T follicular helper cell (primary cell): ENCODE measurements at regions not wholly inside any gene's neighbourhood (a gene's known extent, or its start where the extent isn't known, plus 50 kb on each side); places are given as distances from the start of the nearest gene placed in this dataset.

Source experiments
- DNase-seq: peaks from one replicate; pipeline ENCODE4 v3.0.0-alpha.2; 2020; ENCODE audit warnings: low read depth

DNA sequence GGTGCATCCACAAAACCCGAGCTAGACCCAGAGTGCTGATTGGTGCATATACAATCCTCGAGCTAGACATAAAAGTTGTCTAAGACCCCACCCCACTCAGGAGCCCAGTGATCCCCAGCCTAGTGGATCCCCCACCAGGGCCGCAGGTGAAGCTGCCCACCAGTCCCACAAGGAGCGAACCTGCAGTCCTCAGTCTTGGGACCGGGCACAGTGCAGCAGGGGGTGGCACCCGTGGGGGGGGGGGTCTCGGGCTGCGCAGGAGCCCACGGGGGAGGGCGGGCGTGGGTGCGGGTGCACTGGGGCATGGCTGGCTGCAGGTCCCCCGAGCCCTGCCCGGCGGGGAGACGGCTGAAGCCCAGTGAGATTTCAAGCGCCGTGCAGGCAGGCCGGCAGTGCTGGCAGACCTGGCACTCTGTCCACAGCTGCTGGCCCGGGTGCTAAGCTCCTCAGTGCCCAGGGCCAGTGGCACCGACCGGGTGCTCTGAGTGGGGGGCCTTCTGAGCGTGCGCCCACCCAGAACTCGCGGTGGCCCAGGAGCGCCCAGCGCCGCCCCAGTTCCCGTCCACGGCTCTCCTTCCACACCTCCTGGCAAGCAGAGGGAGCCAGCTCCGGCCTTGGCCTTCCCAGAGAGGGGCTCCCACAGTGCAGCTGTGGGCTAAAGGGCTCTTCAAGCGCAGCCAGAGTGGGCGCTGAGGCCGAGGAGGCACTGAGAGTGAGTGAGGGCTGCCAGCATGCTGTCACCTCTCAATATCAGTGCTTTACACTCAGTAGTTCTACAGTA, 989.1 kb downstream of the FAM181B start:
- no peak for DNase-seq

DNA sequence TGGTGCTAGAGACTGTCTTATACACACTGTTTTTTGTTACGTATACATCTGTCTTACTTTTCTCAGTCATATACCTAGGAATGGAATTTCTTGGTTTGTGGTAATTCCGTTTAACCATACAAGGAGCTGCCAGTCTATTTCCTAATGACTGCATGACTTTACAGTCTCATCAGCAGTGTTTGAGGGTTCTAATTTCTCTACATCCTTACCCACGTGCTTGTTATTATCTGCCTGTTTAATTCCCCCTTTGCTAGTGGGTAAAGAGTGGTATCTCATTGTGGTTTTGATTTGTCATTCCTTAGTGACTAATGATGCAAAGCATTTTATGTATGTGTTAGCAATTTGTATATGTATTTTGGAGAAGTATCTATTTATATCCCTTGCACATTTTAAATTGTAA, 1008.0 kb downstream of the FAM181B start:
- DNase-seq = no peak

DNA sequence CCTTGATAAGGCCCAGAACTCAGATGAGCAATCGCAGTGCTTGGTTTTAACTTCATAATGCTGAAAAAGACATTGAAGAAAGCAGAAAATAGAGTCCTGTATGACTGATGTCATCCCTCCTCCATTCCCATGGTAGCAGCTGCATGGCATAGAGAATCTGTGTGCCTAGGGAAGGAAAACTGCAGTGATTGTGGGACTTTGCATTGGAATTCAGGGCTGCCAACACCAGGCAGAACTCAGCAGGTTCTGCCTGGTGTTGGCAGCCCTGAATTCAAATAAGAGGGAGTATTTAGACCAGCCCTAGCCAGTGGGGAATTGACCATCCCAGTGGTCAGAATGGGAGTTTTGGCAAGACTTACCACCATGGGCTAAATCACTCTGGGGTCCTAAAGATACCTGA, 1016.0 kb downstream of the FAM181B start:
- DNase-seq = no peak

DNA sequence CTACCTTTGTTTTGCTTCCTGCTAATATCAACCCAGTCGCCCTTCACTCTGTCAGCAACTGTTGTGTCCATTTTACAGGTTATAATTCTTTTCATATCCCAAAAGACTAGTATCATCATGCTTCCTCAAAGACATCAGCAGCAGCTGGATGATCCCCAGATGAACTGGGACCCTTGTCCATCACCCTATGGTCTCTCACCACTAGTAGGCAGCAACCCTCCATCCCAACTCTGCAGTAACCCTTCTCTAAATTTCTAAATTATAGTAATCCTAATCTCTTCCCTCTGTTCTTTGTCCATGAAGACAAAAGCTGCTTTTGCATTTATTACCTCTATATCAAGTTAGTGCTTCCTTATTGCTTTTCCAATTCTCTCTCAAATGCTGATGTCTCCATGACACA, 1025.8 kb downstream of the FAM181B start:
- DNase-seq = no peak

DNA sequence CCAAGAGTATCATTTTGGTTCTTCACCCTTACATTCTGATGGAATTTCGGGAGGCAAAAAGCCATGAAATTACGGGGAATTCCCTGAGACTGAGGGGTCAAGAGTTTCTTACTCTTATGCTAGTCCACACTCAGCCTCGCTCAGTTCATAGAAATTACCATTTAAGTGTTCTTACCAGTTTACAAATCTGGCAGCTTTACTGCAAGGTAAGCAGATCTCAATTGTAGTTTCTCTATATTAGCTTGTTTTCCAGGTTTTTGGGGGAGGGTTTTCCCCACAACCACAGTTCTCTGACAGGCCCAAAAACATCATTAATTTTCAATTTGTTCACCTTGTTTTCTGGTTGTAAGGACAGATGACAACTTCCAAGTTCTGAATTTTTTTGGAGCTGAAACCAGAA, 1028.4 kb downstream of the FAM181B start:
- DNase-seq = no peak

DNA sequence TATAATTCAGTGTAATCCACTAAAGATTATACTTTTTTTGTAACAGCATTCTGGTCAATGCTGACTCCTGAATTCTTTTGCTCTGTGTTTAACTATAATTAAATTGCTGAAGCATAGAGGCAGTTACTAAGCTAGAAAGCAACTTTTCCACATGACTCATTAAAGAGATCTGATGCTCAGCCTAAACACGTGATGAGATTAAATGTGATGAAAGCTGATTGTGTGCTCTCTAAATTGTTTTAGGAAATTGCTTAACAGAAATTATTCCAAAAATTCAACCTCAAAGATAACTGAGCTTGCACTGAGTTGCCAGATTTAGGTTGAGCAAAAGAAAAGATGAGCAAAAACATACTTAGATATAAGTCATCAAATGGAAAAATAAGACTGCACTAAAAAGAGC, 1033.6 kb downstream of the FAM181B start:
- DNase-seq = no peak

DNA sequence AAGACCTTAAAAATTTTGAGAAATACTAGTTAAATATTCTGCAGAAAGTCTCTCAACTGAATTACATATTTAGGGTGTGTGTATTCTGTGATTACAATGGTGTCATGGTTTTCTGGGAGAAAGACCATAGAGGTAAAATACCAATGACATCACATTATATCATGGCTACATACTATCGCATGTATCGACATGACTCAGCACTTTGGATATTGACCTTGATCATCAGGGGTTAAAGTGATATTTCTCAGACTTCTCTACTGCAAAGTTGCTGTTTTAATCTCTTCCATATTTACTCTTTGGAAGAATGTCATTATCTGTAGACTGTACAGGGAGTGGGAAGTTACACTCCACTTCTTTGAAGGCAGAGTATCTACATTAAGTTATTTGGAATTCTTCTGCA, 1046.6 kb downstream of the FAM181B start:
- no peak for DNase-seq

DNA sequence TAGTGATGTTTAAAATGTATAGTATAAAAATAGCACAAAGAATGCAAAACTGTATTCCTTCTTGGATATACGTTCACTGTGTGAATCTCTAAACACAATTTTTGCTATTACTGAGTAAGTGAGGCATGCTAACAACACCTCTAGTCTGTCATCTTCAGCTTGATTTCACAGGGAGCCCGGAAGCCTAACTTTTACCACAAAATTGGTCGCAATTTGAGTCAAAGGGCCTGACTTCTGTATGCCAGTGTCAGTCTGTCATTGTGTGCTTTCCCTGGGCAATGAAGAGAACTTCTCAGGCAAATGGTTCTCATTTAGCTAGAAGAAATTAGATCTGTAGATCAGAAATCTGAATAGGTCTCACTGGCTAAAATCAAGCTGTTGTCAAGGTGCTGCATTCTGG, 1059.5 kb downstream of the FAM181B start:
- DNase-seq = no peak

DNA sequence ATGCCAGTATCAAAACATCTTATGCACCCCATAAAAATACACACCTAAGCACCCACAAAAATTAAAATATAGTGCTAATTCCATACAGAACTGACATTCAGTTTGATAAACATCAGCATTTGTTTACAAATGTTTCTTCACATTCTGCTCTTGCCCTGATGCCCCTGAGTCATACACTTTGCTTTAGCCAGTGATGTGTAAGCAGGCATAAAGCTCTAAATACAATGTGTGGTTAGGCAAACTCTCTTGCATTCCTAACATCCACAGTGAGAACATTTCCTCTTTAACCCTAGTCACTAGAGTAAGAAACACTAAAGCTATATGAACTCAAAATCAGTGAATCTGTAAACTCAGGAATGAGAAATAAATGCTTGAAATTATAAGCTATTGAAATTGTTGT, 1060.7 kb downstream of the FAM181B start:
- no peak for DNase-seq

DNA sequence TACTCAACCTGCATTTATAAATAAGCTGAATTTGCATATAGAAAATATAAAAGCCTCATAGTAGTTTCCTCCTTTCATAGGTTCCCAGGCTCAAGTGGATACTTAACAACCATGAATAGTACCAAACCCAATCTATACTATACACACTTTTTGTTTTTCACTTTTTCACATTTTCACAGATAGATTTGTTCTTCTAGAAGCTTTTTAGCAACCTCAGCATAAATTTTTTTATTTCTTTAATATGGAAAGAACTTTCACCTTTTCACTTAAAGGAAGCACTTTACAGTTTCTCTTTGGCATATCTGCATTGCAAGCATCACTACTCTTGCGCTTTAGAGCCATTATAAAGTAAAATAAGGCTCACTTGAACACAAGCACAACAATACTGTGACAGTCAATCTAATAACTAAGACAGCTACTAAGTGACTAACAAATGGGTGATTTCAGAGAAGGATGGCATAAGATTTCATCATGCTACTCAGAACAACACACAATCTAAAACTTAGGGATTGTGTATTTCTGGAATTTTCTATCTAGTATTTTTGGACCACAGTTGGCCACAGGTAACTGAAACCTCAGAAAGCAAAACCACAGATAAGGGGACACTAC, 1063.6 kb downstream of the FAM181B start:
- no peak for DNase-seq

DNA sequence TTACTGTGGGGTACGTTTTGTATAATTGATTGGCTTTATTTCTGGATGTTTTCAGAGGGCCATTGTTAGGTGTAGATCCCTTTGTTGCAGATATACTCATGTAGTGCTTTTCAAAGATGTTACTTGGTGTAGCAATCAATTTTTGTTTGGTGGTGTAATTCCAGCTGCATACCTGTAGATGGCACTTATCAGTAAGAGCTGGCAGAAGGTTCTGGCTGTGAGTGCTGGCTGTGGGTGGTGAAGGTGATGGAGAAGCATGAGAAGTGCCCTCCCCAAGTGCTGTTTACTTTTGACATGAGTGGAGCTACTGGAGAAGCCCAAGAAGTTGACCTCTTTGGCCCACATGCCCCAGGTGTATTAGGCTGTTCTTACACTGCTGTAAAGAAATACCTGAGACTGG, 1074.9 kb downstream of the FAM181B start:
- DNase-seq = no peak

DNA sequence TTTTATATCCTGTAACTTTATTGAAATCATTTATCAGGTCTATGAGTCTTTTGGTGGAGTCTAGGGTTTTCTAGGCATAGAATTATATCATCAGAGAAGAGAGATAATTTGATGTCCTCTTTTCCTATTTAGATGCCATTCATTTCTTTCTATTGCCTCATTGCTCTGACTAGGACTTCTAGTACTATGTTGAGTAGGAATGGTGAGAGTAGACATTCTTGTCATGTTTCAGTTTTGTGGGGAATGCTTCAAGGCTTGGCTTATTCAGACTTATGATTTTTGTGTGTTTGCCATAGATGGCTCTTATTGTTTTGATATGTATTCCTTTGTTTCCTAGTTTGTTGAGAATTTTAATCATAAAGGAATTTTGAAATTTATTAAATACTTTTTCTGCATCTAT, 1078.3 kb downstream of the FAM181B start:
- DNase-seq = no peak

DNA sequence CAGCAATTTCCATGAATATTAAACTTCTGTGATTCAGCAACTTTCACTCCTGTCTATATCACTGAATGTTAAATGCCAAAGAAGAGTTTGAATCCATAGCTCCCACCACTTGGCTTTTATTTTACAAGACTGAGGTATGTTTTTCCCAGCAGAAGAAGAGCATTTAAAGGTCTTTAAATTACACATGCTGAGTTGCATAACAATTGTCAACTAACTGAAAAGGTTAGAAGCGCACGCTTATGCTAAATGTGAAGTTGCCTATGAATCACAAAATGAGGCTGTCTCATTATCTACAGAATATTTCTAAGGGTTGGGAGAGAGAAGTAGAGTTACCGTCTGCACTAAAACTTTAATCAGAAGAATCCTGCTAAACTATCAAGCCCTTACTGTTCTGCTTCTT, 1086.3 kb downstream of the FAM181B start:
- DNase-seq = no peak

DNA sequence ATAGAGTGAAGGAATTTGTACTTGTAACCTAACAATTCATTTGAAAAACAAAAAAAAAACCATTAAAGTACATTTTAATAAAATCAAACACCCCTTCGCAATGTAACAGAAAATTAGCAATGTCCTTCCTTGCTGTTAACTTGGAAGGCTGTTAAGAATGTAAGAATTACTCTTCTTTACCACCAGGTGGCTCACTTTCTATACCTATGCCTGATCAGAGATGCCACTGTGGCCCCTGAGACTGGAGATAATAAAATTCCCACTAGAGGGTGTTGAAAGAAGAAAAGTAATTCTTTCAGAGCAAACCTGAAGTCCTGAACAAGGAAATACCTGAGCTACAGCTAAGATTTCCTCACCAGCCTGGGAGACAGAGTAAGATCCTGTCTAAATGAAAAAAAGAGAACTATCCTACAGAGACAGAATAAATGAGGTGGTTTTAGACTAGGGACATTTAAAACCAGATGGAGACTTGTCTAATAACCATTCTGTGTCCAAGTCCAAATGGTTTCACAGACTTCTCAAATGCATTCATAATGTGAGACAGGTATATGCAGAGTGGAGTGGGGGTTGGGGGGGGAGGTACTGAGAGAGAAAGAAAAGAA, 1089.3 kb downstream of the FAM181B start:
- no peak for DNase-seq

DNA sequence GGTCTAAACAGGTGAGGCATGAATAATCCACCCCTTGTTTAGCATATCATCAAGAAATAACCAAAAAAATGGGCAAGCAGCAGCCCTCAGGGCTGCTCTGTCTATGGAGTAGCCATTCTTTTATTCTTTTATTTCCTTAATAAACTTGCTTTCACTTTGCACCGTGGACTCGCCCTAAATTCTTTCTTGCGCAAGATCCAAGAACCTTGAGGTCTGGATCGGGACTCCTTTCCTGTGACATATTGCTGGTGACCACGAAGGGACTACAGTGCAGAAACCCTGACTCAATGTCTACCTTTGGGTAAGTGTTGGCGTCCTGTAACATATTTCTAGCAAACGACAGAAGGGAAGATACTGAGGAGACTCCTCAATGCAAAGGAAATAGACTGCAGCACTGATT, 1099.2 kb downstream of the FAM181B start:
- no peak for DNase-seq

DNA sequence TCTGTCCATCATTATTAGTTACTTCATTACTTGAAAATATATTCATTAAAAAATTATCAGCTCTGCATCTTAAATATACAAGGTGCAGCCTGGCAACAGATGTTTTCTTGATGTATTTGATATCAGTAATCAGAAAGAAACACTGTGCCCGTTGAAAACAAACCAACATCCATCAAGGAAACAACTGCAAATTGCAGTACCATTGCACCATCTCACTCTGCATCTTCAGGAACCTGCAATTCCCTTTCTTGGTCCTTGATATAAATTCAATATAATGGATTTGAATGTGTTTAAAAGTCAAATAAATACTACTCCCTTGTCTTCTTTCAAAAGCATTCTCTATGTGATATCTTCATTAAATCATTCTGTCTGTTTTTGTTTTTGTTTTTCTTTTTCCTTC, 1131.2 kb downstream of the FAM181B start:
- DNase-seq = no peak

DNA sequence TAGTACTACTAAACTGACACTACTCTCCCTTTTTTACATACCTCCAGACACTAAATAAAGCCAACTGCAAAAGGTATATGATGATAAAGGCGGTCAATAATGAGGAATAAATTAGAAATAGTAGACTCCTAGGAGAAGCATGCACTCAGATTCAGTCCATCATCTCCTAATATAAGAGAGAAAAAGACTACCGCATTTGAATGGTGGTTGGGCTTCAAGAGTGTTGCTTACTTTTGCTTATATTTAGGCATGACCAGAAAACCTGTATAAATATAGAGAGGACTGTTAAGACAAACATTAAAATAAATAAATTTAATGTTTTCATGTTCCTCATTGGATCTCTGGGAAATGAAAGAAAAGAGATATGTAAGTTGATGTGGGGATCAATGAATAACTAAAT, 1137.0 kb downstream of the FAM181B start:
- DNase-seq = no peak

DNA sequence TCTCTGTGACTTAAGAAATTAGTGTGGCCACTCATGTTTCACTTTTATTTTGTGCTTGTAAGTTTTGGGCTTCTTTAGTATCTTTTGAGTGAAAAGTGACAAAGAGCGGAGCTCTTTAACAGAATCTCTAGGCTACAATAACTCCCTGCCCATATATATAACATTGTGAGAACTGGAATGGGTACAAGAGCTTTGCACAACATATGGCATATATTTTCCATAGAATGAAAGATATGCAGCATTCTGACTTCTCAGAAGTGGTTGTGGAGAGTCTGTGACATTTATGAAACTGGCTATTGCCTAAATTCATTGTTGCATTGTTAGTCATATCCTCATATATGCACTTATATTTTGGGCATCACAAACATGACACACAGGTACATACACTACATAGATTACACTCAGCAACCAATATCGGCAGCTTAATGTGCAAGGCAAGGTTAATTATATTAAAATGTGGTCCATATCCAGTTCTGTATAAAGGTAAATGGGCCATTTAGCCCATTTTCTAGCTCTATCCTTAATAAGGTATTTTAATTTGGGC, 1148.2 kb downstream of the FAM181B start:
- no peak for DNase-seq

DNA sequence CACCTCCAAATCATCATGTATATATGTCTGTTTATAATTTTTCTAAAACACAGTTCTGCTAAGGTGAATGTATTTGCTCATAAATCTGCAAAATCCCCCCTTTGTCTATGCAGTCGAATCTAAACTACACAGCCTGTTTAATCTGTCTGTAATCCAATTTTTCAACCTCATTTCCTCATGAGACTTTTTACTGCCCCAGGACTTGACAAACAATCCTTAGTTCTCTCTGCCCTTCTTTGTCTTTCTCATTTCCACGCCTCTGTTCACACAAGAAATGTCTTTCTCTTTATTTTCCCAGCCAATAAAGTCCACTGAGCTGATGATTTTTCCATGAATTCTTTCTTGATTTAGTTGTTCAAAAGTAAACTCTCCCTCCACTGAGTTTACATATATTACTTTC, 1154.3 kb downstream of the FAM181B start:
- no peak for DNase-seq

DNA sequence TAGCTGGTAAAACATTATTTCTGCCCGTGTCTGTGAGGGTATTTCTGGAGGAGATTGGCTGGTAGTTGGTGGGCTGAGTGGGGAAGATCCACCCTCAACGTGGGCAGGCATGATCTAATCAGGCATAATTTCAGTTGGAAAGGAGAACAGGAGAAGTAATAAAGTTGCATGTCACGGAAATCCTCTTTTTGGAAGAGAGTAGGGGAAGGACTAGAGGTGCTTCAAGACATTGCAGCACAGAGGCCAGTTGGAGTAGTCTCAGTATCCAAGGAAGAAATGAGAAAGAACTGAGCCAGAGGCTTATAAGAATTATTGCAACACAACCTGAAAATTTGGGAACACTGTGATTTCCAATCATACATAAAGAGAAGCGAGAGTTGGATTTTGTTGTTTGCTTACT, 1155.1 kb downstream of the FAM181B start:
- DNase-seq = no peak

DNA sequence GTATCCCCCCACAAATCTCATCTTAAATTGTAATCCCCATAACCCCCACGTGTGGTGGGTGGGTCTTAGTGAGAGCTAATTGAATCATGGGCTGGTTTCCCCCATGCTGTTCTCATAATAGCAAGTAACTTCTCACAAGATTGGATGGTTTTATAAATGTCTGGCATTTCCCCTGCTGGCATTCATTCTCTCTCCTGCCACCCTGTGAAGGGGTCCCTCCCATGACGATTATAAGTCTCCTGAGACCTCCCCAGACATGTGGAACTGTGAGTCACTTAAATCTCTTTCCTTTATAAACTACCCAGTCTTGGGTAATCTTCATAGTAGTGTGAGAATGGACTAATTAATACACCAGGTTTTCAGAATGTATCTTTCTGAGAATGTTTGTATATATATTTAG, 1159.4 kb downstream of the FAM181B start:
- DNase-seq = no peak

DNA sequence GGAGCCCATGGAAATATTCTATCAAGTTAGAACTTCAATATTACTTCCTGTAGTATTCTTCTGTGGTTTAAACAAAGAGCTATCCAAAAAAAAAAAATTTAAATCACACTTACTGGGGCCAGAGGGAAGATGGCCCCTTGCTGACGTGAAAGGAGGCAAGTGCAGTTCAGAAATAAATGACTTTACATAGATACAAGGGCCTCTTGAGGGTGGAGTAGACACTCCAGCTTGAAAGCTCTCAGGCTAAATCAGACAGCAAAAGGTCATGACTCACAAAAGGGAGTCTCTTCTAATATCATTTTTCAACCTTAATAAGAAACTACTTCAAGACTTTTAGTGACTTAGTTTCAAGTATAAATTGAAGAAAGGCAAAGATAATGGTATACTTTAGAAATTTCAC, 1160.3 kb downstream of the FAM181B start:
- DNase-seq = no peak

DNA sequence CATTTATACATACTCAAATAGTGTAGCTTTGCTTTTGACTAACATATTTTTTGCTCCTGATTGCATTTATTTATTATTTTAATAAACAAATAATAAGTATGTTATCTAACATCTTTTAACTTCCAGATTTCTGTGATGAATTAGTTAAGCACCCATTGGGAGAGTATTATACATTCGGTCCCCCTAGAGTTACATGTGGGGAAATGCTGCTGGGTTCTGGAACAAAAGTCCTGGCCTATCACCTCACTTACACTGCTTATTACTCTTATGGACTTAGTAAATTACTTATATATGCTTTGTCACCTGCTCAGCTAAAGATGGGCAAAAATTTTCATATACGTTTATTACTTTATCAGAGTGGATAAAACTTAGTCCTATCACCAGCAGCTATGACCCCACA, 1163.0 kb downstream of the FAM181B start:
- DNase-seq = no peak
